K562 (cell line): ENCODE measurements at regions not wholly inside any gene's neighbourhood (a gene's known extent, or its start where the extent isn't known, plus 50 kb on each side); places are given as distances from the start of the nearest gene placed in this dataset.

Experiments
- CREB1 ChIP-seq, 2 experiments: sonication (generic) in 1 of 2; formaldehyde crosslinking in 1 of 2; IDR thresholded peaks; 2 replicates each; pipeline versions ENCODE4 v1.6.1 to v1.8.0; 2012 to 2022; ENCODE audit warnings: inconsistent platforms in 1 of 2, mild to moderate bottlenecking in 1 of 2, missing genetic modification reagents in 1 of 2, moderate library complexity in 1 of 2
- HDAC8 ChIP-seq: fragments of 450-650 bp; IDR thresholded peaks from 2 replicates; pipeline ENCODE4 v1.6.1; 2016; ENCODE audit warnings: mild to moderate bottlenecking, missing genetic modification characterization, moderate library complexity, missing compliant biosample characterization
- KDM2B ChIP-seq: fragments of 250-450 bp; sonication (Bioruptor Pico); IDR thresholded peaks from 2 replicates; pipeline ENCODE4 v1.8.0; 2021; ENCODE audit warnings: mild to moderate bottlenecking, moderate library complexity
- STAT5A ChIP-seq: IDR thresholded peaks from 2 replicates; pipeline ENCODE4 v1.6.1; 2012; ENCODE audit warnings: low read length, inconsistent platforms, borderline replicate concordance
- THAP7 ChIP-seq: fragments of 250-450 bp; sonication (Bioruptor Pico); IDR thresholded peaks from 2 replicates; pipeline ENCODE4 v1.5.0; 2021
- ZBTB40 ChIP-seq, 2 experiments: fragments of 450-650 bp in 1 of 2; sonication (generic) in 1 of 2; formaldehyde crosslinking in 1 of 2; IDR thresholded peaks; 2 replicates each; pipeline versions ENCODE4 v1.7.1 to v1.9.0; 2016 to 2022; ENCODE audit warnings: inconsistent platforms in 1 of 2, mild to moderate bottlenecking in 1 of 2, missing genetic modification reagents in 1 of 2
- ZKSCAN8 ChIP-seq: fragments of 200-800 bp; sonication (Bioruptor generic); IDR thresholded peaks from 2 replicates; pipeline ENCODE4 v1.6.1; 2016; ENCODE audit warnings: missing genetic modification characterization, missing compliant biosample characterization
- ZNF12 ChIP-seq: sonication (generic); formaldehyde crosslinking; IDR thresholded peaks from 2 replicates; pipeline ENCODE4 v1.4.0; 2020; ENCODE audit warnings: mild to moderate bottlenecking, missing genetic modification reagents
- ZNF282 ChIP-seq: sonication (generic); formaldehyde crosslinking; IDR thresholded peaks from 2 replicates; pipeline ENCODE4 v1.8.1; 2023; ENCODE audit warnings: missing genetic modification reagents

DNA sequence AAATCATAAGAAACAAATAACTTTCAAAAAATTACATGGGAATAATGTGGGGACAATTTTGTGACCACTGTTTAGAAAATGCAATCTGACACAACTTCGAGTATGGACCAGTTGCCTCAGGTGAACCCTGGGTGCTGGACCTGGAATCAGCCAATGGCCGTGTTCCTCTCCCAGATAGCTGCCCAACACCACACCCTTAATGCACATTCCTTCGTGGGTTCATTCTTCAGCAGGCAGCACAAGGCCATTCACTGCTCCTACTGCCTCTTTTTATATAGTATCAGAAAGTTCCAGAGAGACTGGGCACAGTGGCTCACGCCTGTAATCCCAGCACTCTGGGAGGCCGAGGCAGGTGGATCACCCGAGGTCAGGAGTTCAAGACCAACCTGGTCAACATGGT, 89.1 kb upstream of the PARD3 start (continued):
- no peak for TF ChIP-seq ZBTB40 (IDR thresholded peaks at IDR 0.05)
- no peak for TF ChIP-seq ZBTB40 (CRISPR knock-in tag; IDR thresholded peaks at IDR 0.05)
- no peak for TF ChIP-seq ZKSCAN8 (CRISPR knock-in tag)
- no peak for TF ChIP-seq ZNF282 (CRISPR knock-in tag)
- no peak for TF ChIP-seq KDM2B
- TF ChIP-seq CREB1 (IDR thresholded peaks at IDR 0.05), result no peak
- TF ChIP-seq CREB1 (CRISPR knock-in tag; IDR thresholded peaks at IDR 0.05), result no peak
- no peak for TF ChIP-seq HDAC8
- TF ChIP-seq THAP7, result no peak
- no peak for TF ChIP-seq STAT5A
- TF ChIP-seq ZNF12 (CRISPR knock-in tag), result no peak
